ENCODE measurements at regions not wholly inside any gene's neighbourhood (a gene's known extent, or its start where the extent isn't known, plus 50 kb on each side); places are given as distances from the start of the nearest gene placed in this dataset.

DNA sequence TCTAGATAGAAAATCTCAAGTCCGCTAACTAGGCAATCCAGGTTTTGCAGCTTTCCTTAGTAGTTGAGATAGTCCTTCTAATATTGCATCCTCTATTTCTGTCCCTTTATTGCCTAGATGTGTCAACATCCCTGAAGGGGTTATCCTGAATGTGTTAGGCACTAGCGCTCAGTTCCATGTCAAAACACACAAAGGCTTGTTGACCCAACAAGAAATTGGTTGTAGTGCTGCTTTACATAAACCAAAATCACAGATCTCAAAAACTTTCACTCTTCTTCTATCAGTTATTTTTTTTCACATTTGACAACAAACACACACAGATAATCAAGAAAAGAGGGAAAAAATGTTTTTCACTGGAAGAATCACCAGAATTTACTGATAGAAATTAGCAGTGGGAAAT, 51.4 kb upstream of the SOX2 start:
- Histone ChIP-seq H3K36me3 (ENCODE audit: control insufficient read depth, insufficient read depth, low read length) (no peaks in the 10 kb centered on the region), H3K9ac (no peak overlapping the region), H3K9me3 (ENCODE audit: control insufficient read depth, low read length) (no peaks in the 10 kb centered on the region), H3K27me3 (ENCODE audit: control insufficient read depth, insufficient read depth, low read length) (no peaks in the 10 kb centered on the region), H2AFZ (no peak overlapping the region), H3K4me1 (no peaks in the 10 kb centered on the region), H3K79me2 (no peaks in the 10 kb centered on the region), H3K4me3 (ENCODE audit: low read depth, low read length) (no peak overlapping the region), H3K4me2 (ENCODE audit: low read length) (no peak overlapping the region), H3K27ac (no peak overlapping the region)
- TF ChIP-seq, protein P1, sequence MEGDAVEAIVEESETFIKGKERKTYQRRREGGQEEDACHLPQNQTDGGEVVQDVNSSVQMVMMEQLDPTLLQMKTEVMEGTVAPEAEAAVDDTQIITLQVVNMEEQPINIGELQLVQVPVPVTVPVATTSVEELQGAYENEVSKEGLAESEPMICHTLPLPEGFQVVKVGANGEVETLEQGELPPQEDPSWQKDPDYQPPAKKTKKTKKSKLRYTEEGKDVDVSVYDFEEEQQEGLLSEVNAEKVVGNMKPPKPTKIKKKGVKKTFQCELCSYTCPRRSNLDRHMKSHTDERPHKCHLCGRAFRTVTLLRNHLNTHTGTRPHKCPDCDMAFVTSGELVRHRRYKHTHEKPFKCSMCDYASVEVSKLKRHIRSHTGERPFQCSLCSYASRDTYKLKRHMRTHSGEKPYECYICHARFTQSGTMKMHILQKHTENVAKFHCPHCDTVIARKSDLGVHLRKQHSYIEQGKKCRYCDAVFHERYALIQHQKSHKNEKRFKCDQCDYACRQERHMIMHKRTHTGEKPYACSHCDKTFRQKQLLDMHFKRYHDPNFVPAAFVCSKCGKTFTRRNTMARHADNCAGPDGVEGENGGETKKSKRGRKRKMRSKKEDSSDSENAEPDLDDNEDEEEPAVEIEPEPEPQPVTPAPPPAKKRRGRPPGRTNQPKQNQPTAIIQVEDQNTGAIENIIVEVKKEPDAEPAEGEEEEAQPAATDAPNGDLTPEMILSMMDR (IDR thresholded peaks at IDR 0.05): no peak

DNA sequence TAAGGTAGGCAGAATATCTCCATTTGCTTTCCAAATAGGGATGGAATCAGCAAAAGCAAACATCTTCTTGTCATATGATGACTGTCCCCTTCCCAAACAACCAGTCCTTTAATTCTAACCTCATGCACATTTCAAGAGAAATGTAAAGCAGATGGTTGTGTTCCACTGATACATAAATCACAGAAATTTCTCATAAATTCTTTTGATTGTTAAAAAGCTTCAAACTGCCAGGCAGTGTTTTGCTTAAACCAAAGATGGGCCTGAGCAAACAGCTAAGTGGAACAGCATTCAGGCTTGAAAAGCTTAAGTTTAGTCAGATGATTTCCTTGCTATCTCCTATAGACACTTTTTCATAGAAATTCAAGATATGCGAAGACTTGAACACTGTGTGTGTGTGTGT, 74.3 kb upstream of the SOX2 start:
- Histone ChIP-seq H3K79me2 (no peaks in the 10 kb centered on the region), H3K4me3 (ENCODE audit: low read depth, low read length) (no peak overlapping the region), H3K9ac (no peak overlapping the region), H3K4me1 (no peaks in the 10 kb centered on the region), H3K27ac (no peak overlapping the region), H3K27me3 (ENCODE audit: control insufficient read depth, insufficient read depth, low read length) (no peaks in the 10 kb centered on the region), H3K4me2 (ENCODE audit: low read length) (no peak overlapping the region), H3K36me3 (ENCODE audit: control insufficient read depth, insufficient read depth, low read length) (no peaks in the 10 kb centered on the region), H2AFZ (no peak overlapping the region), H3K9me3 (ENCODE audit: control insufficient read depth, low read length) (no peaks in the 10 kb centered on the region)
- TF ChIP-seq, protein P1 (IDR thresholded peaks at IDR 0.05): no peak

DNA sequence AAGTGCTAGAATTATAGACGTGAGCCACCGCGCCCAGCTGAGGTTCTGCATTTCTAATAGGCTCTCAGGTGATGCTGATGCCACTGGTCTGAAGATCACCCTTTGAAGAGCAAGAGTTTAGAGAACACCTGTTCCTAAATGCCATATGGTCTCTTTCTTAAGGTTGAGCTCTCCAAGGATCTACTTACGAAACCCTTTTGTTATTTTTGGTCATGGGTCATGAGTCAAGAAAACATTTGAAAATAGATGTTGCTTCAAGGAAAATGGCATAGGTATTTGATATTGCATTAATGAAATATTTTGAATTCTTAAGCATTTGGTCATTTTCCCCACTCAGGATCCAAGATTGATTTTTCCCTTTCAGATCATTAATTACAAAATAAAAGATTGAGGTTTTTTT, 74.7 kb upstream of the SOX2 start:
- Histone ChIP-seq H3K4me3 (ENCODE audit: low read depth, low read length) (no peak overlapping the region), H2AFZ (no peak overlapping the region), H3K9ac (no peak overlapping the region), H3K9me3 (ENCODE audit: control insufficient read depth, low read length) (no peaks in the 10 kb centered on the region), H3K4me2 (ENCODE audit: low read length) (no peak overlapping the region), H3K79me2 (no peaks in the 10 kb centered on the region), H3K36me3 (ENCODE audit: control insufficient read depth, insufficient read depth, low read length) (no peaks in the 10 kb centered on the region), H3K4me1 (no peaks in the 10 kb centered on the region), H3K27ac (no peak overlapping the region), H3K27me3 (ENCODE audit: control insufficient read depth, insufficient read depth, low read length) (no peaks in the 10 kb centered on the region)
- TF ChIP-seq, protein P1 (IDR thresholded peaks at IDR 0.05): no peak

DNA sequence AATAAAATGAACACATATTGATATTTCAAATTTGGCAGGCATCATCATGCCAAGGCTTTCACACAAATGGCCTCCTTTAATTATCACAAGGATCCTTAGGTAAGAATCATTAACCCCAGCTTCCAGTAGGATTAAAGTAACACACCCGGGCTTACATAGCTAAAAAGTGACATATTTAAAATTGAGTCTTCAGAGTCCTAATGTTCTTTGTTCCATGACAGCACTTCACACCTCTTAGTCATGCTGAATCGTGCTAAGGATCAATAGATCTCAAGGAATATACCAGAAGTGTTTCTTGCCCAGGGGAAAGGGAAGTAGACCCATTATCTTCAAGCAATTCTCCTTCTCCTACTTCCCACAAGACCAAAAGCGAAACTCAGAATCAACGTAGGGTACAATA, 76.6 kb upstream of the SOX2 start:
- no peak overlapping the region for H2AFZ ChIP-seq
- TF ChIP-seq, protein P1 (IDR thresholded peaks at IDR 0.05): no peak
- H3K4me2 ChIP-seq (ENCODE audit: low read length): no peak overlapping the region
- H3K9me3 ChIP-seq (ENCODE audit: control insufficient read depth, low read length): no peaks in the 10 kb centered on the region
- no peak overlapping the region for H3K9ac ChIP-seq
- H3K36me3 ChIP-seq (ENCODE audit: control insufficient read depth, insufficient read depth, low read length): no peaks in the 10 kb centered on the region
- H3K79me2 ChIP-seq: no peaks in the 10 kb centered on the region
- no peak overlapping the region for H3K4me3 ChIP-seq (ENCODE audit: low read depth, low read length)
- H3K4me1 ChIP-seq: no peaks in the 10 kb centered on the region
- H3K27me3 ChIP-seq (ENCODE audit: control insufficient read depth, insufficient read depth, low read length): no peaks in the 10 kb centered on the region
- H3K27ac ChIP-seq: no peak overlapping the region

DNA sequence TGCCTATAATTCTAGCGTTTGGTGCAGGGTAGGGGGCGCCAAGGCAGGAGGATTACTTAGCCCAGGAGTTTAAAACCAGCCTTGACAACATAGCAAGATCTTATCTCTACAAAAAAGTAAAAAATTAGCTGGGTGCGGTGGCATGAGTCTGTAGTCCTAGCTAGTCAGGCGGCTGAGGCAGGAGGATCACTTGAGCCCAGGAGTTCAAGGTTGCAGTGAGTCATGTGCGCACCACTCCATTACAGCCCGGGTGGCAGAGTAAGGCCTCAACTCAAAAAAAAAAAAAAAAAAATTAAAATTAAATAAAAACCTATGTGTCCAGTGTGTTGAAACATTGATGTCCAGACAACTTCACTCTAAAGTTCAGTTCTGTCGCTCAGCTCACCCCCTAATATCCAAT, 78.2 kb upstream of the SOX2 start:
- no peak overlapping the region for H3K4me2 ChIP-seq (ENCODE audit: low read length)
- H3K9ac ChIP-seq: no peak overlapping the region
- H3K27ac ChIP-seq: no peak overlapping the region
- no peaks in the 10 kb centered on the region for H3K36me3 ChIP-seq (ENCODE audit: control insufficient read depth, insufficient read depth, low read length)
- no peak overlapping the region for H3K4me3 ChIP-seq (ENCODE audit: low read depth, low read length)
- no peaks in the 10 kb centered on the region for H3K79me2 ChIP-seq
- H3K4me1 ChIP-seq: no peaks in the 10 kb centered on the region
- H3K9me3 ChIP-seq (ENCODE audit: control insufficient read depth, low read length): no peaks in the 10 kb centered on the region
- no peak overlapping the region for H2AFZ ChIP-seq
- no peaks in the 10 kb centered on the region for H3K27me3 ChIP-seq (ENCODE audit: control insufficient read depth, insufficient read depth, low read length)
- TF ChIP-seq, protein P1 (IDR thresholded peaks at IDR 0.05): no peak
